WTC11 (cell line): ENCODE measurements at regions not wholly inside any gene's neighbourhood (a gene's known extent, or its start where the extent isn't known, plus 50 kb on each side); places are given as distances from the start of the nearest gene placed in this dataset.

Experiments
- ATAC-seq: fragments of 200-7000 bp; cut with Tn5 transposase; 2 replicates; pipeline ENCODE4 v1.10.0; 2021; ENCODE audit warnings: mild to moderate bottlenecking, moderate library complexity
- CTCF ChIA-PET: fragments of 300-600 bp; sonication (Branson Sonifier 250); formaldehyde crosslinking; loops from one replicate; lab custom pipeline; 2021; ENCODE audit warnings: antibody characterized with exemption; lab: Charles Lee
- POLR2A ChIA-PET: fragments of 350-600 bp; sonication (Branson Sonifier 250); formaldehyde crosslinking; loops from one replicate; lab custom pipeline; 2021; ENCODE audit warnings: antibody characterized with exemption; lab: Charles Lee
- DNase-seq: peaks from one replicate; pipeline ENCODE4 v3.0.0; 2021; ENCODE audit warnings: low spot score
- H3K27ac Mint-ChIP-seq: 2 replicates; pipeline ENCODE4 v1.8.0; 2021; ENCODE audit warnings: mixed read lengths
- H3K27me3 Mint-ChIP-seq: 2 replicates; pipeline ENCODE4 v1.8.0; 2021; ENCODE audit warnings: low read depth, mild to moderate bottlenecking, moderate library complexity, mixed read lengths
- H3K36me3 Mint-ChIP-seq: 2 replicates; pipeline ENCODE4 v1.8.0; 2021; ENCODE audit warnings: mixed read lengths
- H3K4me1 Mint-ChIP-seq: 2 replicates; pipeline ENCODE4 v1.8.0; 2022; ENCODE audit warnings: mixed read lengths
- H3K4me3 Mint-ChIP-seq: 2 replicates; pipeline ENCODE4 v1.8.0; 2021; ENCODE audit warnings: mild to moderate bottlenecking, moderate library complexity, mixed read lengths
- H3K9me3 Mint-ChIP-seq: 2 replicates; pipeline ENCODE4 v1.8.0; 2021; ENCODE audit warnings: mixed read lengths
- AFF4 ChIP-seq: sonication (generic); formaldehyde crosslinking; IDR thresholded peaks from 2 replicates; pipeline ENCODE4 v1.8.1; 2023; ENCODE audit warnings: mild to moderate bottlenecking, missing genetic modification reagents, borderline replicate concordance
- ATF2 ChIP-seq: sonication (generic); formaldehyde crosslinking; IDR thresholded peaks from 2 replicates; pipeline ENCODE4 v1.8.1; 2022; ENCODE audit warnings: low read depth, missing genetic modification reagents, borderline replicate concordance
- ESRRA ChIP-seq: sonication (generic); formaldehyde crosslinking; IDR thresholded peaks from 2 replicates; pipeline ENCODE4 v1.8.1; 2022; ENCODE audit warnings: mild to moderate bottlenecking, missing genetic modification reagents, borderline replicate concordance
- ETV6 ChIP-seq: sonication (generic); formaldehyde crosslinking; IDR thresholded peaks from 2 replicates; pipeline ENCODE4 v1.8.1; 2022; ENCODE audit warnings: mild to moderate bottlenecking, missing genetic modification reagents
- FOXP4 ChIP-seq: sonication (generic); formaldehyde crosslinking; IDR thresholded peaks from 2 replicates; pipeline ENCODE4 v1.8.0; 2022; ENCODE audit warnings: mild to moderate bottlenecking, missing genetic modification reagents
- MXD4 ChIP-seq: fragments of 250-450 bp; sonication (Bioruptor Pico); IDR thresholded peaks from 2 replicates; pipeline ENCODE4 v1.8.0; 2021; ENCODE audit warnings: mild to moderate bottlenecking, moderate library complexity, borderline replicate concordance
- NFYB ChIP-seq: sonication (generic); formaldehyde crosslinking; conservative IDR thresholded peaks from 2 replicates; pipeline ENCODE4 v1.8.0; 2022; ENCODE audit warnings: low read depth, missing genetic modification reagents
- NR3C1 ChIP-seq: sonication (generic); formaldehyde crosslinking; conservative IDR thresholded peaks from 2 replicates; pipeline ENCODE4 v1.8.1; 2023; ENCODE audit warnings: low read depth, mild to moderate bottlenecking, missing genetic modification reagents
- PREB ChIP-seq: sonication (generic); formaldehyde crosslinking; IDR thresholded peaks from 2 replicates; pipeline ENCODE4 v1.8.1; 2022; ENCODE audit warnings: mild to moderate bottlenecking, missing genetic modification reagents, moderate library complexity, borderline replicate concordance
- RORB ChIP-seq: fragments of 250-450 bp; sonication (Bioruptor Pico); IDR thresholded peaks from 2 replicates; pipeline ENCODE4 v1.9.0; 2021; ENCODE audit warnings: mild to moderate bottlenecking
- SMAD3 ChIP-seq: sonication (generic); formaldehyde crosslinking; IDR thresholded peaks from 2 replicates; pipeline ENCODE4 v1.8.0; 2022; ENCODE audit warnings: missing genetic modification reagents, mild to moderate bottlenecking, borderline replicate concordance
- SOX15 ChIP-seq: fragments of 250-450 bp; sonication (Bioruptor Pico); IDR thresholded peaks from 2 replicates; pipeline ENCODE4 v1.9.0; 2021; ENCODE audit warnings: mild to moderate bottlenecking
- TCF7 ChIP-seq: sonication (generic); formaldehyde crosslinking; IDR thresholded peaks from 2 replicates; pipeline ENCODE4 v1.8.0; 2022; ENCODE audit warnings: mild to moderate bottlenecking, low read depth, missing genetic modification reagents, moderate library complexity
- ZNF138 ChIP-seq: sonication (generic); formaldehyde crosslinking; conservative IDR thresholded peaks from 2 replicates; pipeline ENCODE4 v1.8.1; 2022; ENCODE audit warnings: mild to moderate bottlenecking, moderate library complexity, missing genetic modification reagents
- ZNF219 ChIP-seq: sonication (generic); formaldehyde crosslinking; IDR thresholded peaks from 2 replicates; pipeline ENCODE4 v1.8.0; 2023; ENCODE audit warnings: missing genetic modification reagents, mild to moderate bottlenecking, borderline replicate concordance
- ZNF232 ChIP-seq: sonication (generic); formaldehyde crosslinking; IDR thresholded peaks from 2 replicates; pipeline ENCODE4 v1.8.0; 2022; ENCODE audit warnings: mild to moderate bottlenecking, missing genetic modification reagents
- ZNF425 ChIP-seq: fragments of 250-450 bp; sonication (Bioruptor Pico); conservative IDR thresholded peaks from 2 replicates; pipeline ENCODE4 v1.9.0; 2021; ENCODE audit warnings: mild to moderate bottlenecking
- ZNF532 ChIP-seq: fragments of 250-450 bp; sonication (Bioruptor Pico); IDR thresholded peaks from 2 replicates; pipeline ENCODE4 v1.9.0; 2021; ENCODE audit warnings: mild to moderate bottlenecking, borderline replicate concordance

- no peak overlapping the region for H3K4me3 Mint-ChIP-seq
- no peak for TF ChIP-seq ETV6 (CRISPR knock-in tag)
- no peak for DNase-seq
- CTCF ChIA-PET = interaction anchor here (1.2 to 1.8 kb wide), 3 partner anchors 11 to 222 kb away, joined by 3 to 11 read pairs (median 4); no protein-coding TSS in a partner anchor
- H3K27me3 Mint-ChIP-seq = no peaks in the 10 kb centered on the region
- no peak for ATAC-seq
- peaks cover 8% of the 10 kb centered on the region for H3K4me1 Mint-ChIP-seq
- H3K27ac Mint-ChIP-seq = no peak overlapping the region
- POLR2A ChIA-PET = no interaction called here
- H3K36me3 Mint-ChIP-seq = no peaks in the 10 kb centered on the region
- no peaks in the 10 kb centered on the region for H3K9me3 Mint-ChIP-seq
Observed at GRCh38 chr14:61904946-61905345, 142.7 kb downstream of the SNAPC1 start.

GRCh38 chr14:61911574-61911973, 149.4 kb downstream of the SNAPC1 start:
- no peaks in the 10 kb centered on the region for H3K27me3 Mint-ChIP-seq
- ChIA-PET CTCF (interaction anchor here (0.7 to 1.6 kb wide), 3 partner anchors 13 to 74 kb away, joined by 3 to 10 read pairs (median 8); no protein-coding TSS in a partner anchor), POLR2A (no interaction called here)
- H3K4me1 Mint-ChIP-seq = no peaks in the 10 kb centered on the region
- no peak for DNase-seq
- ATAC-seq = no peak
- H3K9me3 Mint-ChIP-seq = no peaks in the 10 kb centered on the region
- no peak overlapping the region for H3K4me3 Mint-ChIP-seq
- H3K27ac Mint-ChIP-seq = no peak overlapping the region
- H3K36me3 Mint-ChIP-seq = no peaks in the 10 kb centered on the region
- TF ChIP-seq ESRRA (CRISPR knock-in tag) (no peak), NR3C1 (CRISPR knock-in tag) (no peak), FOXP4 (CRISPR knock-in tag) (no peak), SOX15 (CRISPR knock-in tag) (no peak), ZNF232 (no peak), AFF4 (CRISPR knock-in tag) (no peak), NFYB (CRISPR knock-in tag) (no peak), PREB (CRISPR knock-in tag) (no peak), ATF2 (CRISPR knock-in tag) (no peak), TCF7 (no peak), ZNF138 (CRISPR knock-in tag) (no peak), SMAD3 (no peak), ZNF425 (CRISPR knock-in tag) (no peak), RORB (CRISPR knock-in tag) (no peak), ZNF532 (no peak), MXD4 (CRISPR knock-in tag) (no peak), ZNF219 (CRISPR knock-in tag) (no peak)
